Left renal cortex interstitium (tissue), 4 donors: ENCODE measurements at regions not wholly inside any gene's neighbourhood (a gene's known extent, or its start where the extent isn't known, plus 50 kb on each side); places are given as distances from the start of the nearest gene placed in this dataset.
"Not testable (repeated sequence)": the region's sequence is repeated elsewhere in the genome, so short reads cannot be mapped to it uniquely, and the experiment has no call there.

Experiments
- DNase-seq, 4 donors: peaks; one replicate each; pipeline ENCODE4 v3.0.0-alpha.2; 2013; ENCODE audit warnings: low read depth in 4 of 4, low spot score in 2 of 4, missing footprints in 1 of 4

- DNase-seq = no peak
Observed at GRCh38 chr14:48229091-48229490, 553.7 kb upstream of the MDGA2 start.

GRCh38 chr14:48193893-48194292, 518.5 kb upstream of the MDGA2 start:
- no peak for DNase-seq

- DNase-seq = not testable (repeated sequence)
Observed at GRCh38 chr14:48149624-48150023, 474.2 kb upstream of the MDGA2 start.

DNA sequence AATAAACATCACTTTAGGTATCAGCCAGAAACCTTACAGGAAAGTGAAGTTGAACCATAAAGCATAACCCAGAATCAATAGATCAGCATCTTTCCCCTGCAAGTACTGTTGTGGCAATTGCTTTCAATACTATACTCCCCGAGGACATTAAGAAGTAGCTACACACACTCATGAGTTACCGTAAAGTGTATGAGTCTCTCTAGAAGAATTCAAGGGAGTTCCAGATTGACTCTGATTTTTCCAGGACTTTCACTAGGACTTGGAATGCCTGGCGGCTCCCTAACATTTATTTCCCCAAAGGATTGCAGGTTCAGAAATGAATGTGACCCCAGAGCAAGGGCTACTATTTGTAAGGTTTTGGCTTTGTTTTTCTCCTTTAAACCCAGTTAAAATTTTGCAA, 465.4 kb upstream of the MDGA2 start:
- DNase-seq = no peak

GRCh38 chr14:48129472-48129871, 454.1 kb upstream of the MDGA2 start:
- no peak for DNase-seq

- DNase-seq = no peak
Observed at GRCh38 chr14:48127674-48128073, 452.3 kb upstream of the MDGA2 start.

GRCh38 chr14:48125654-48126053, 450.2 kb upstream of the MDGA2 start:
- no peak for DNase-seq

GRCh38 chr14:48113713-48114112, 438.3 kb upstream of the MDGA2 start:
- DNase-seq = no peak

GRCh38 chr14:48111151-48111550, 435.7 kb upstream of the MDGA2 start:
- no peak for DNase-seq

DNA sequence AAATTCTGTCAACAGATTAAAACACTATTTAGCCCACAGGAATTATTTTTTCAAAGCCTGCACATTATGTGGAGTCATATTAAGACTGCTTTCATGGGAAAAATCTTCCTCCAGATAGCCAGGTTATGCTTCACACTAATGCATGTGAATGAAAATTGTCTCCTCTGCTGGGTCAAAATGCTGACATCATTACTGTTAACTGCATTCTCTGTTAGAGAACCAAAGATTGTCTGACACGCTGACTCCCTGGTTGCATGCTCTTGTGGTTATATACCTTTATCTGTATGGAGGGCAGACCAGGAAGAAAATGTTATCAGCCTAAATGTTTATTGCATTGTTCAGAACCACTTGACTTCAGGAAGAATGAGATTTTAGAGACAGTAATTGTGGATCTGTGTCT, 432.2 kb upstream of the MDGA2 start:
- no peak for DNase-seq

GRCh38 chr14:48096897-48097296, 421.5 kb upstream of the MDGA2 start:
- no peak for DNase-seq

- no peak for DNase-seq
Observed at GRCh38 chr14:48086516-48086915, 411.1 kb upstream of the MDGA2 start.

DNA sequence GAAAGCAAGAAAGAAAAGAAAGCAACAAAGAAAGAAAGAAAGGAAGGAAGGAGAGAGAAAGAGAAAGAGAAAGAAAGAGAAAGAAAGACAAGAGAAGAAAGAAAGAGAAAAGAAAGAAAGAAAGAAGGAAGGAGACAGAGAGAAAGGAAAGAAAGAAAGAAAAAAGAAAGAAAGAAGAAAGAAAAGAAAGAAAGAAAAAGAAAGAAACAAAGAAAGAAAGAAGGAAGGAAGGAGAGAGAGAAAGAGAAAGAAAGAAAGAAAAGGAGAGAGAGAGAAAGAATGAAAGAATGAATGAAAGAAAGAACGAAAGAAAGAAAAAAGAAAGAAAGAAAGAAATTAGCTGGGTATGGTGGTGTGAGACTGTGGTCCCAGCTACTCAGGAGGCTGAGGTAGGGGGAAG, 400.1 kb upstream of the MDGA2 start:
- DNase-seq = no peak

- no peak for DNase-seq
Observed at GRCh38 chr14:48052973-48053372, 377.6 kb upstream of the MDGA2 start.

GRCh38 chr14:48035836-48036235, 360.4 kb upstream of the MDGA2 start:
- no peak for DNase-seq

DNA sequence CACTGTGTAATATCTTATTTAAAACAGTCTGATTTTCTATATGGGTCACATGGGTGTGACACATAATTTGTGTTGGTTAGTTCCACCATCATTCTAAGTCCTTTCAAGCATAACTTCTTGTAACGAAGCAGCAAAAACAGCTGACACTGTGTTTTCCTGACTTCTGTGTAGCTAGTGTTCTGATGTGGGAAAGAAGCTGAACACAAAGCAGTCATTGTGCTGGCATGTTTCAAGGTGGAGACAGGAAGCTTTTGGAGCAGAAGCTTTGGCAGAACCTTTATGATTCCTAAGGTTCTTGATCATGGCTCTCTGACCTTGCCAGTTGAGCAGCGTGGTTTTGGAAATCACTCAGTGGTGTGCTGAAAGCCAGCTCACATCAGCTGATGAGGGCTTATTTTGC, 351.7 kb upstream of the MDGA2 start:
- DNase-seq = no peak

DNA sequence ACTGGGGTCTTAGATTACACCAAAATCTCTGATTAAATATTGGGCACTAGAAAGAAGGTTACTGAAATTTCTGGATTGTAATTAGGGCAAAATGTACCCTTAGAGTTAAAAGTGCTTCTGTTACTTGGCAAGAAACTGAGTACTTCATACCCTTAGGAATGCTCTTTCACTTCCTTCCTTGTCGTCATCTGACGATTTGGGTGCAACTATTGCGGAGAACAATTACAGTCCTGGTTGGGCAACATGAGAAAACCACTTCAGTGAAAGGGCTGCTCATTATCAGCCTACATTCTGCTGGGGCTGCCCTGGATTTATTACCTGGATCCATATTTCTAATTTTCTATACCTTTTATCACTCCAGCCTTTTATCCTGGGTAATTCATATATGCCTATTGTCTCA, 348.5 kb upstream of the MDGA2 start:
- DNase-seq = no peak

DNA sequence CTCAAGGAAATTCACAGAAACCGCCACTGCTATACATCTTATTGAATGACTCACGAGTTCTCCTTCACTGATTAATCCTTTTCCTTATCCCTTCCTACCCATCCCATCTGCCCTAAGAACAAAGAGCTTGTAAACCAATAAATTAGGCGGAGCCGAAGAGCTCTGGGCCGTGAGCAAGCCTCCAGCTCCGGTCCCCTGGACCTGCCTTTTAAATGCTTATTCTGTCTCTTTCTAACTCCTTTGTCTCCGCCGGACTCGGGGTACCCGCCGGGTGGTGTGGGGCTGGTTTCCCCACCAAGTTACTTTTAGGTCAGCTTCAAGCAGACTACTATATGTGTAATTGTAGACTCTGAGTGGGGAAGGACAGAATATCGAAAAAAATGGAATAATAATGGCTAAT, 336.1 kb upstream of the MDGA2 start:
- not testable (repeated sequence) for DNase-seq

DNA sequence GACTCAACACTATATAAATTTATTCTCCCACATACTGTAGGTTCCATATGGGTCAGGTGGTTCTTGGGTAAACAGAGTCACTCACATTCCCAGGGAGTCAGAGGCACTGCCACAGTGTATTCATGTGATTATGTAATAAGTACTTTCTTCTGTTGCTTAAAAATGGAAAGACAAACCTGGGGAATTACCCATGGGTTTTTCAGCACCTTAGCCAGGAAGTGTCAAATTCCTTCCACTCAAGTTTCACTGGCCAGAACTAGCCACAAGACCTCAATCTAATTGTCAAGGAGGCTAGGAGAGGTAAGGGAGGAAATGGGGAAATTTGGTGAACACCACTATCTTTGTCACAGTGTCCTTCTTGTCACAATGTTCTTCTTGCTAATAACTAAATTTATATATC, 333.2 kb upstream of the MDGA2 start:
- no peak for DNase-seq

DNA sequence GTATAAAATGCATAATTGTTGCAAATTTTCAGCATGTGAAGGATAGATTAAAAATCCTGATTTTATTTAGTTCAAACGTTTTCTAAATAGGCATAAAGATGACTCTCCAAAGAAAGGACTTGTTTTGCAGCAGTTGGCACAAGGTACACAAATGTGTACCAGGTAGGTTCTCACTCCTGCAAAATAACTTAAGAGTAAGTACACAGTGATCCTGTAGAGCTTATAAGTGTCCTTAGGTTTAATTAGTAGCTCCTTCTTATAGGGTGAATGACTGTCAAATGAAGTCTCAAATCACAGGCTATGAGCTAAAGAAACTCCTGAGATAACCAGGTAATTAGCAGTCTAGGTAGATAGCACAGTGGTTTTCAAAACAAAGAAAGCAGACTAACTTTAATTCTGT, 330.6 kb upstream of the MDGA2 start:
- DNase-seq = no peak

DNA sequence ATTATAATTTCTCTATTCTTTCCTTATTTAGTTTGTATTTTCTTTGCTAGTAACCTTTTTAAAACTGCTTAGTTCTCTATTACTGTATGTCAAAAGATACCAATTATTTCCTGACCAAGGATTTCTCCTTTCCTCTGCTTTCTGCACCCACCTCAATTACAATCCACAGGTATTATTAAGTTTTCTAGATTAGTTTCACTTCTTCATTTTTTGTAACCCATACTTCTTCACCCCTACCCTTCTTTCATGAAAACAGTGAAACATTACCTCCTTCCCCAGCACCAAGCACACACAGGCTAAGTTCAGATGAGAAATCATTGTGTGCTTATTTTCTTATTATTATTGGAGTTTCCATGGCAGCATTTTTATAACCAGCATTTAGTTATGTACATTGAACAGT, 318.5 kb upstream of the MDGA2 start:
- DNase-seq = no peak

GRCh38 chr14:47988175-47988574, 312.8 kb upstream of the MDGA2 start:
- no peak for DNase-seq

GRCh38 chr14:47978871-47979270, 303.5 kb upstream of the MDGA2 start:
- no peak for DNase-seq

DNA sequence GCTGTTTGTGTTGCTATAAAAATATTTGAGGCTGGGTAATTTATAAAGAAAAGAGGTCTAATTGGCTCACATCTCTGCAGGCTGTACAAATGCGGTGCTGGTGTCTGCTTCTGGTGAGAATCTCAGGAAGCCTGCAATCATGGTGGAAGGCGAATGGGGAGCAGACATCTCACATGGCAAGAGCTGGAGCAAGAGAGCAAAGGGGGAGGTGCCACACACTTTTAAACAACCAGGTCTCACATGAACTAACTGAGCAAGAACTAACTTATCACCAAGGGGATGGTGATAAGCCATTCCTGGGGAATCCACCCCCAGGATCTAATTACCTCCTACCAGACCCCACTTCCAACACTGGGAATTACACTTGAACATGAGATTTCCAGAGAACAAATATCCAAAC, 300.7 kb upstream of the MDGA2 start:
- DNase-seq = no peak
